GM19372 (cell line): ENCODE measurements at regions not wholly inside any gene's neighbourhood (a gene's known extent, or its start where the extent isn't known, plus 50 kb on each side); places are given as distances from the start of the nearest gene placed in this dataset.
"Not testable (repeated sequence)": the region's sequence is repeated elsewhere in the genome, so short reads cannot be mapped to it uniquely, and the experiment has no call there.

Experiments used
- ATAC-seq: cut with Tn5 transposase; IDR thresholded peaks from one replicate; pipeline ENCODE4 v1.9.1; 2021; ENCODE audit warnings: mild to moderate bottlenecking, low read depth, moderate library complexity; ENCODE audit not compliant: unreplicated experiment

- ATAC-seq: no peak
Observed at GRCh38 chr4:20196476-20196875, 55.2 kb upstream of the SLIT2 start.

GRCh38 chr4:20195071-20195885, 56.4 kb upstream of the SLIT2 start:
- no peak for ATAC-seq

GRCh38 chr4:20194123-20195013, 57.3 kb upstream of the SLIT2 start:
- ATAC-seq: no peak

GRCh38 chr4:20193141-20193936, 58.4 kb upstream of the SLIT2 start:
- no peak for ATAC-seq

- no peak for ATAC-seq
Observed at GRCh38 chr4:20192736-20193135, 59.0 kb upstream of the SLIT2 start.

GRCh38 chr4:20185103-20185502, 66.6 kb upstream of the SLIT2 start:
- no peak for ATAC-seq

- not testable (repeated sequence) for ATAC-seq
Observed at GRCh38 chr4:20183131-20183530, 68.6 kb upstream of the SLIT2 start.

GRCh38 chr4:20181926-20182325, 69.8 kb upstream of the SLIT2 start:
- ATAC-seq: no peak

GRCh38 chr4:20180509-20180908, 71.2 kb upstream of the SLIT2 start:
- no peak for ATAC-seq

- ATAC-seq: no peak
Observed at GRCh38 chr4:20178902-20179576, 72.7 kb upstream of the SLIT2 start.

- ATAC-seq: no peak
Observed at GRCh38 chr4:20176881-20177280, 74.8 kb upstream of the SLIT2 start.

GRCh38 chr4:20172070-20172760, 79.5 kb upstream of the SLIT2 start:
- ATAC-seq: no peak

GRCh38 chr4:20166544-20166943, 85.2 kb upstream of the SLIT2 start:
- no peak for ATAC-seq

GRCh38 chr4:20159516-20159915, 92.2 kb upstream of the SLIT2 start:
- no peak for ATAC-seq

- ATAC-seq: no peak
Observed at GRCh38 chr4:20158195-20158594, 93.5 kb upstream of the SLIT2 start.

GRCh38 chr4:20151436-20151835, 100.3 kb upstream of the SLIT2 start:
- ATAC-seq: no peak

- ATAC-seq: not testable (repeated sequence)
Observed at GRCh38 chr4:20149143-20149542, 102.6 kb upstream of the SLIT2 start.

GRCh38 chr4:20137176-20137575, 114.5 kb upstream of the SLIT2 start:
- no peak for ATAC-seq

GRCh38 chr4:20127626-20128025, 124.1 kb upstream of the SLIT2 start:
- ATAC-seq: no peak

- no peak for ATAC-seq
Observed at GRCh38 chr4:20126906-20127305, 124.8 kb upstream of the SLIT2 start.
